ENCODE measurements at regions not wholly inside any gene's neighbourhood (a gene's known extent, or its start where the extent isn't known, plus 50 kb on each side); places are given as distances from the start of the nearest gene placed in this dataset.

DNA sequence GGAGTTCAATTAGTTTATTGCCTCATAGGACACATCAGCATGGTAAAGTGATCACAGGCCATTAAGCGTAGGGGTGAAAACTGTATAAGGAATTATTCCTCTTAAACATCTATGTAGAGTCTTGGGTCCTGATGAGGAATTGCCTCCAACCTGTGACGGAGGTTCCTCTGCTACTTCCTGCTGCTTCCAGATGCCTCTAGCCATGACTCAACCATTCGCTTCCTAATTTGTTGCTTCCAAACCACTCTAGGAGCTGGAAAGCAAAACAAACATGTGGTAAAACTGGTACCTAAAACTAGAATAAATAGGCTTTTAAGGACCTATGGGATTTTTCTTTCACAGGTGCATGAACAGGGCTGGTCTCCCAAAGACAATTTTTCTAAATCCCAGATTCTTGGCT lies 253.8 kb downstream of the KLF12 start:
- DNase-seq: no peak

DNA sequence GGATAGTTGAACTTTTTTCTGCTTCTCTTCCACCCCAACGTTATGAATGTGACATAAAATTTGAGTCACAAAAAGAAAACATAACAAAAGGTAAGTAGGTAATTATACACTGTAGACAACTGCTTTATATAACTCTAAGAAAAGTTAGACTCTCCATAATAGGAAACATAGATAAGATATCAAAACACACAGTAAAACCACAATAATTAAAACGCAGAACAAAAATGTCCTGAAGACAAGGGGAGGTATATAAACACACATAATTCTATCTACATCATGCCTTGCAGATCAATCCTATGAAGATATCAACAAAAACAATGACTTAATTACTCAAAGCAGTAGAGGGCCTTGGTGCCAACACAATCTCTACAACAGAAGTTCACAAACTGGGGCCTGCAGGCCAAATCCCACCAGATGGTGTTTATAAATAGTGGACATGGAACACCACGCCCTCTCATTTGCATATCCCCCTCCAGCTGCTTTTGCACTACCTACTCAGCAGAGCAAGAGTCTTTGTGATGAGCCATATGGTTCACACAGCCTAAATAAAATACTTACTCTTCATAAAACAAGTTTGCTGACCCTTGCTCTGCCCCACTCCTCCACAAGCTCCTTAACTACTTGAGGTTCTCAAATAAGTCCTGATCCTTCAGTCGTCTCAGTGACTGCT lies 254.7 kb downstream of the KLF12 start:
- DNase-seq: no peak

- no peak for DNase-seq
These were observed 256.8 kb downstream of the KLF12 start for GRCh38 chr13:73877399-73877798.

DNA sequence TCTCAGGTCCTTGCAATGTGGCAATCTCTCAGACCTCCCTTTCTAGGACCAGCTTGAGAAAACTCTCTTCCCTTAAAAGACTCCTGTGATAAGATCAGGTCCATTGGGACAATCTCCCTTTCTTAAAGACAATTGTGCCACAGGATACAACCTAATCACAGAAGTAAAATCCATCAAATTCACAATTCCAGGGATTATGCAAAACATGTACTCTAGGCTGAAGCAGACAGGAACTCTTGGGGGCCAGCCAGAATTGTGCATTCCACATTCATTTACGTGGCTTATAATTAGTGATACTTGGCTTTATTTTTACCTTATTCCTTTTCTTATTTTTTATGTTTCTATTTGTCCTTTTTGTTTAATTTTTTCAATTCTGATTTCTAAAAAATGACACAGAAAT lies 257.9 kb downstream of the KLF12 start:
- DNase-seq: no peak

DNA sequence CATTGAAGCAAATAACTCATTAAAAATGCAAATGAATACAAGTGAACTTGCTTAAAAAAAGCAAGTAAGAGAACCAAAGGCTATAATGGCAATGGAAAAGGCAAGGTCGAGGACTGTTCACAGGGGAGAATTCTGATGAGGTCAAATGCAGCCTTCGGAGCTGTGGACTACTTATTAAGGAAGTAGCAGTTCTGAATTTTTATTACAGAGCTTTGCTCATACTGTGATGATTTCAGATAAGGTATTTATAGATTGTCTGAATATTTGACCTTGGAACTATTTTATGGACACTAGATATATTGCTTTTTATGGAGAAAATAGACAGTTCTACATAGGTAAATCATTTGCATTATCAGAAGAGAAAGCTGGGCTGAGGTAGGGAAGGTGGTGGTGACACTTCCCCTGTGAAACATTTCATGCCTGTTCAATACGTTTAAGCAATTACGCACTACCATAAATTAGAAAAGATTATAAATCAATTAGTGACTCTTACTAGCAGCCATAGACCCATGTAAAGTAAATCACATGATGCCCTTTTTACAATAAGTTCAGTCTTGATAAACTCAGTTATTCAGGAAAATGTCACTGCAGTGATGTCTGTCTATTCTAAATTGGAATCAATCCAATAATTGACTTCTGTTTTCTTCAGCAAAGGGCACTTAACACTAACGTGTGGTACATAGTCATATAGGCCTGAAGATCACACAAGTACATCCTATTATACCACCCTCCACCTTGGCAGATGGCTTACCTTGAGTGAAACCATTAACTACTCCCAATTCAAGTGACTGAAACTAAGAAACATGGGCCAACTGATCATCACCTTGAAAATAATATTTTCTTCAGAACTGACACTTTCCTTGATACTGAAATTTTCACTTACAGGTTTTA lies 260.0 kb downstream of the KLF12 start:
- DNase-seq: no peak

- DNase-seq: no peak
These were observed 261.8 kb downstream of the KLF12 start for GRCh38 chr13:73872397-73872796.

DNA sequence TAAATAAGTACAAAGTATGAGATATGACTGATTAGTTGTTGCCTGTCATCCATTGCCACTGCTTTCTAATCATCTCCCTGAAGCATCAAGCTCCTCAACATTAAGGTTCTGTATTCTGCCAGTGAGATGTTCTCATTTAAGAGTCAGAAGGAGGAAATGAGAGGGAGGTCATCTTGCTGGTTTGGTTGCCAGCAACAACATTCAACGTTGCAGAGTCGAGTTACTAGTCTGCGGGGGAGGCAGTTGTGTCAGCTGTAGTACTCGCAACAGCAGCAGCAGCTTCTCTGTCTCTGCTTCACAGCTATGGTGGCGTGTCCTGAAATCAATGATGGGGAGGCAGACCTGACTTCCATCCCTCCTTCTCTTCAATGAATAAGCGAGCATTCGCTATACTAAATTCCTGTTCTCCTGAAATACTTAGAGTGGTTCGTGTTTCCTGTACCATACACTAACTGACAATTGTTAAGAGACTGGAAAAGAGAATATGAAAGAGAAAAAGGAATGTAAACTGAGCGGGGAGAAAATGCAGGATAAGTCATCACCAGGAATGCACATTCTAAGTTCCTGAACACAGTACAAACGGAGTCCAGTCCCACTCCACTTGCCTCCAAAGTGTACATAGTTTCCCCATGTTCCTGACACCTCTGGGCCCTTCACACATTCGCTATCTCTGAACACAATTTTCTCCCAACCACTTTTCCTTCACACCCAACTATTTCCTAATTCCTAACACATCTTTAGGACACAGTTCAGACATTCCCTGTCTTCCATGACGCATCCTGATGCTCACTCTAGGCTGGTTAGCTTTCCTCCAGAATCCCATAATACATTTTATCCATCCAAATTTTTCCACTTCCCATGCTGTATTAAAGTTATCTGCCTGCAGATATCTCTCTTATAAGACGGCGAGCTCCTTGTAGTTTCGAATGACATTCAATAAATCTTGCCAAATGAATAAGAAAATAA lies 263.0 kb downstream of the KLF12 start:
- no peak for DNase-seq

DNA sequence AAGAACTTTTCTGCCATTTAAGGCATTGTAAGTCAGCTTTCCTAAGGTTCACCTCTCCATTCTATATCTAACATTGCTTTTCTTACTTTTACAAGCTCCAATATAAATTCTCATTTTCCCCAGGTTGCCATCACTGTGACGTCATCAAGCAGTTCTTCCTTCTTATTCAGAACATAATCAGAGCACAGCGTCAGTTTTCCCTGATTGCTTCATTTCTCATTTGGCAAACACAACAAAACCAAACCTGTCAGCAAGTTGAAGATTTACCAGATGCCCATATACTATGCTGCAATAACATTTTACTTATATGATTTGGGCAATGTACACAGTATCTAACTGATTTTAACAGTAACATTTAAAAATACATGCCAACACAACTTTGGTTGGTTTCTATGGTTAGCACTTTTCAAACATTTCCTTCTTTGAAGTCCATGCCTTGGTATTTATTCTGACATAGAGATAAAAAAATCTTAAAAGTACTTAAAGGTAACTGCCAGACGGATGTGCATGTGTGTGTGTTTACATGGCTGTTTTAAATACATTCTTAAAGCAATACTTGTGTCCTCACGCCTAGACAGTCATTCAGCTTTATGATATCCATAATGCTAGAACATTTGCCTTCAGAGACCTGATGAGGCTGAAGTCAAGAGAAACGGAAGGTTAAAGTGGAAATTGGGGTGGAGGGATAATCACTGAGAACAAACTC lies 264.0 kb downstream of the KLF12 start:
- DNase-seq: no peak

DNA sequence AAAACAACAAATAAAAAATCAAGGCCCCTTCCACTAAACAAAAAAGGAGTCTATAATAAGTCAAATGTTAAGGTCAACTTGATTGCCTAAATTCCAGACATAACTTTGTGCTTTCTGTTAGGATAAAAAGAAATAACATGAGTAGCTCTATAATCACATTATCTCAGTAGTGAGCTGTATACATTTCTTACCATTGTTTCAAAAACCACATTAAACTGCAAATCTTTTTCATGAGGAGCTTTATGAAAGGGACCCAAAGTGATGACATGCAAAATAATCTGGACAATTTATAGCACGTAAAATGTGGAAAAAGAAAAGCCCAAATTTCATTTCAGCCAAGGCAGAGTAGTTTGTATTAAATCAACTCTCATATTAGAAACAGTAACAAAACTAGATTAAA lies 269.2 kb downstream of the KLF12 start:
- DNase-seq: no peak

- no peak for DNase-seq
These were observed 273.1 kb downstream of the KLF12 start for GRCh38 chr13:73861136-73861535.

GRCh38 chr13:73860501-73860900 lies 273.7 kb downstream of the KLF12 start:
- no peak for DNase-seq

GRCh38 chr13:73859841-73860240 lies 274.4 kb downstream of the KLF12 start:
- DNase-seq: no peak

DNA sequence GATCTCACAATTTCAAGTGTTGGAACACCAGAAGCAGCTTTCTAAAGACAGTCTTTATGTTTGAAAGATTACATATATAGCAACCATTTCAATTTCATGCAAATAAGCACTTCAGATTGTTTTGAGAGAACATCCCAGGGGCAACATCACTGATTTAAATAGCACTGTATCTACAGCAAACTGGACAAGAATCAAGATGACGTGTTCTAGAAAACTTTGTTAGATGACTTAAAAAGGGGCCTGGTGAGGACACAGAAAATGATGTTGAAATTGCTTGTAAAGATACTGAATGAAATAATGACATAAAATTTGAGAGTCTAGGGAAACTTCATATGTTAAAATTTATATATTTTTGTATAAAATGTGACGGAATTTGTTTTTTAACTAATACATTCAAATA lies 277.1 kb downstream of the KLF12 start:
- no peak for DNase-seq

- DNase-seq: no peak
These were observed 283.1 kb downstream of the KLF12 start for GRCh38 chr13:73851104-73851503.

- no peak for DNase-seq
These were observed 283.9 kb downstream of the KLF12 start for GRCh38 chr13:73850104-73850873.

DNA sequence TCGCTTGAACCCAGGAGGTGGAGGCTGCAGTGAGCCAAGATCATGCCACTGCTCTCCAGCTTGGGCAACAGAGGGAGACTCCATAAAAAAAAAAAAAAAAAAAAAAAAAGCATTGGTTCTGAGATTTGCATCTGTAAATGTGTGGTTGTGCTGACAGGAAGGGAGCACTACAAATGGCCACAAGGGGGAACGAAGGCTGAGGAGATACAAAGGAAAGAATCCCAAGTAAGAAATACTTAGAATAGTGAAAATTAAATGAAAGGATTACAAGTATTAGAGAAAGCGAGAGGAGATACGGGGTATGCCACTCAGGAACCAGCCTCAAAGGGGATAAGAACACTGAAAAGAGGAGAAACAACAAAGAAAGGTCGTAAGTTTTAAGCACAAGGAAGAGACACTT lies 284.9 kb downstream of the KLF12 start:
- DNase-seq: no peak

- no peak for DNase-seq
These were observed 289.2 kb downstream of the KLF12 start for GRCh38 chr13:73844986-73845385.

DNA sequence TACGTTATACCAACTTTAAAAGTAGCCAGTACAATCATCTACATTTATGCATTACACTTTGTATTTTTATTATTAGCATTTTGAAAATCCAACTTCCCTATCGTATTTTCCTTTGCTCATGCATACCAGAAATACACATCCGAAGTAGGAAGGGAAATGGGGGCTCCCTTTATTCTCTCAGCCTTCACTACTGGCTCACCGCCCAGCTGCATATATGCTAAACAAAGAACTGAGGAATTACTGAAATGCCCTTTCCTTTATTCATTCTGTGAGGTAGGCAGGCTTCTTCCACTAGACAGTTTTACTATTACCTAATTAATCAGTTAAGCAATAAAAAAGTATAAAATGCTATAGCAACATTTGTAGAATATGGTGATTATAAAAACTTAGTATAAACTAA lies 291.6 kb downstream of the KLF12 start:
- DNase-seq: no peak

- no peak for DNase-seq
These were observed 292.0 kb downstream of the KLF12 start for GRCh38 chr13:73842184-73842583.

DNA sequence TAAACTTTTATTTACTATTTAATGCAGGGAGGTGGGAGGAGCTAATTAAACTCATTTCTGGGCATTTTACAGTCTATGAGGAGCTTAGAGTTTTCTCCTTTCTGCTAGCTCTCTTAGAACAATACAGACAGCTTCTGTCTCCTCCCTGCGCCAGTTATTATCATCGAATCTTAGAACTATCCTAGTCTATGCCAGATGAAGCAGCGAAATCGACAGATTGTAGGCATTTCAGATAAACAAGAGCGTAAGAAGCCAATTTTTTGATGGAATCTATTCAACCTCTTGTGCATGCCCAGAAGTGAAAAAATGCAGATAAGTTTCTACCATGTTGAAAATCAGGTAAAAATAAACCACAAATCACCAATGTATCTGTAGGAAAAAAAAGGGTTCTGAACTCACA lies 297.1 kb downstream of the KLF12 start:
- no peak for DNase-seq

- DNase-seq: no peak
These were observed 299.0 kb downstream of the KLF12 start for GRCh38 chr13:73835138-73835721.

All from NCI-H2227 treated with DMSO at 0.1 percent for 48 hours (cell line).